BJ (cell line): ENCODE measurements at regions not wholly inside any gene's neighbourhood (a gene's known extent, or its start where the extent isn't known, plus 50 kb on each side); places are given as distances from the start of the nearest gene placed in this dataset.

Experiments used
- CTCF ChIA-PET: fragments of 350-600 bp; formaldehyde crosslinking; extraction: SDS; loops from one replicate; lab custom pipeline; 2021; ENCODE audit warnings: antibody characterized with exemption, inconsistent platforms; lab: Yijun Ruan, JAX
- POLR2A ChIA-PET: fragments of 300-600 bp; sonication (Branson Sonifier 250); formaldehyde crosslinking; extraction: SDS; loops from one replicate; lab custom pipeline; 2021; ENCODE audit warnings: antibody characterized with exemption; lab: Charles Lee
- DNase-seq: peaks from one replicate; pipeline ENCODE4 v3.0.0-alpha.2; 2011; ENCODE audit warnings: low read depth
- H3K27me3 ChIP-seq: 2 replicates; pipeline ENCODE4 v1.6.0; 2011; ENCODE audit warnings: low read length; ENCODE audit not compliant: control insufficient read depth, insufficient read depth
- H3K36me3 ChIP-seq: 2 replicates; pipeline ENCODE4 v1.5.1; 2011; ENCODE audit warnings: low read length; ENCODE audit not compliant: control insufficient read depth, insufficient read depth
- H3K4me3 ChIP-seq: 2 replicates; pipeline ENCODE4 v1.5.1; 2011; ENCODE audit warnings: low read depth, mild to moderate bottlenecking, control low read depth, low read length
- CTCF ChIP-seq: IDR thresholded peaks from 2 replicates; pipeline ENCODE4 v1.5.1; 2011; ENCODE audit warnings: low read depth, mild to moderate bottlenecking, control low read depth, inconsistent platforms, low read length, moderate library complexity; ENCODE audit not compliant: insufficient read depth

- peak; percentile 37 for DNase-seq
- TF ChIP-seq CTCF: no peak
- POLR2A ChIA-PET: no interaction called here
- H3K36me3 ChIP-seq: no peaks in the 10 kb centered on the region
- H3K27me3 ChIP-seq: no peaks in the 10 kb centered on the region; the same call in 1 of the 2 replicates
- CTCF ChIA-PET: no interaction called here
- no peak overlapping the region for H3K4me3 ChIP-seq
These were observed 305.0 kb upstream of the ERBB4 start for GRCh38 chr2:212843409-212844199.

- Histone ChIP-seq H3K4me3 (no peak overlapping the region), H3K36me3 (no peaks in the 10 kb centered on the region), H3K27me3 (no peaks in the 10 kb centered on the region; the same call in 1 of the 2 replicates)
- TF ChIP-seq CTCF: no peak
- DNase-seq: peak; percentile 19
- CTCF ChIA-PET: interaction anchor here (0.6 kb wide), 1 partner anchor 9 kb away, joined by 3 read pairs; no protein-coding TSS in a partner anchor
- POLR2A ChIA-PET: interaction anchor here (0.6 kb wide), 1 partner anchor 179 kb away, joined by 3 read pairs; no protein-coding TSS in a partner anchor
These were observed 304.1 kb upstream of the ERBB4 start for GRCh38 chr2:212842544-212843185.

- CTCF ChIA-PET: no interaction called here
- POLR2A ChIA-PET: no interaction called here
These were observed 302.9 kb upstream of the ERBB4 start for GRCh38 chr2:212841460-212841859.

GRCh38 chr2:212832211-212833195 lies 293.9 kb upstream of the ERBB4 start:
- TF ChIP-seq CTCF: no peak
- ChIA-PET CTCF (no interaction called here), POLR2A (no interaction called here)
- DNase-seq: no peak
- Histone ChIP-seq H3K4me3 (no peak overlapping the region), H3K36me3 (no peaks in the 10 kb centered on the region), H3K27me3 (no peaks in the 10 kb centered on the region; the same call in 1 of the 2 replicates)

More at GRCh38 chr2:212841460-212841859, 302.9 kb upstream of the ERBB4 start:
- no peaks in the 10 kb centered on the region; the same call in 1 of the 2 replicates for H3K27me3 ChIP-seq
- TF ChIP-seq CTCF: no peak
- no peak overlapping the region for H3K4me3 ChIP-seq
- H3K36me3 ChIP-seq: no peaks in the 10 kb centered on the region
- DNase-seq: no peak
